ENCODE measurements at regions not wholly inside any gene's neighbourhood (a gene's known extent, or its start where the extent isn't known, plus 50 kb on each side); places are given as distances from the start of the nearest gene placed in this dataset.

DNA sequence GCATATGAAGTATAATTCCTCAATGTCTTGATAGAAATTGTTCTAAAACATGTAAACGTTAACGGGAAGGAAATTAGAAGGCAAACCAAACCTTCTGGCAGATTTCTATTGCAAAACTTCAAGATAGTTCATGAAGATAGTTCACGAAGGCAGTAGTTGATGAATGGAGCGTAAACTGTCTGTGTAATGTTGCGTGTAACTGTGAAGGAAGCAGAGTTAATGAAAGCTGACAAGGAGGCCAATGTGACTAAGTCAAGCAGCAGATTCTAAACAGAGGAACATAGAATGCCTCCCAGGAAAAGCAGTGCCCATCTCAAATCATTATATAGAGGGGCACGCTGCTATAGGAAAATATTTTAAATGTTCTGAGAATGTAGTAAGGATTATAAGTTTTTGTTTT, 659.7 kb upstream of the IGFBP3 start:
- H3K4me3 ChIP-seq (ENCODE audit: low read length) = no peak overlapping the region
- TF ChIP-seq, protein P1, sequence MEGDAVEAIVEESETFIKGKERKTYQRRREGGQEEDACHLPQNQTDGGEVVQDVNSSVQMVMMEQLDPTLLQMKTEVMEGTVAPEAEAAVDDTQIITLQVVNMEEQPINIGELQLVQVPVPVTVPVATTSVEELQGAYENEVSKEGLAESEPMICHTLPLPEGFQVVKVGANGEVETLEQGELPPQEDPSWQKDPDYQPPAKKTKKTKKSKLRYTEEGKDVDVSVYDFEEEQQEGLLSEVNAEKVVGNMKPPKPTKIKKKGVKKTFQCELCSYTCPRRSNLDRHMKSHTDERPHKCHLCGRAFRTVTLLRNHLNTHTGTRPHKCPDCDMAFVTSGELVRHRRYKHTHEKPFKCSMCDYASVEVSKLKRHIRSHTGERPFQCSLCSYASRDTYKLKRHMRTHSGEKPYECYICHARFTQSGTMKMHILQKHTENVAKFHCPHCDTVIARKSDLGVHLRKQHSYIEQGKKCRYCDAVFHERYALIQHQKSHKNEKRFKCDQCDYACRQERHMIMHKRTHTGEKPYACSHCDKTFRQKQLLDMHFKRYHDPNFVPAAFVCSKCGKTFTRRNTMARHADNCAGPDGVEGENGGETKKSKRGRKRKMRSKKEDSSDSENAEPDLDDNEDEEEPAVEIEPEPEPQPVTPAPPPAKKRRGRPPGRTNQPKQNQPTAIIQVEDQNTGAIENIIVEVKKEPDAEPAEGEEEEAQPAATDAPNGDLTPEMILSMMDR (conservative IDR thresholded peaks at IDR 0.05; ENCODE audit: low read depth, low read length) = no peak
- no peak for DNase-seq (ENCODE audit: low read depth)

DNA sequence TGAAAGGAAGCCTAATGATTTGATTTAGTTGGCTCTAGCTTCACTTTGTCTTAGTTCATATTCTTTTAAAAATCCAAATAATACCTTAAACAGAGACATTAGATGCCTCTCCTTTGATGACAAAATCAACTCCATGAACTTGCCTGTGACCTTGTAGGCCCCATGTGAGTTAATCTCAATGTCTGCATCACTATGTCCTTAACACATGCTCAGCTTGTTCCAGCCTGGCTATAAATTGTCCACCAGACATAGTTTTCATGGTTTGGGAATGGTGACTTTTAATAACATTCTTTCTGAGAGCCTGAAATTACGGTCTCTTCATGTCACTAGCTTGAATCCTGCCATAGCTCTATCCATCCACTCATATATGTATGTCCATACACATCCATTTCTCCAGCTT, 656.3 kb upstream of the IGFBP3 start:
- TF ChIP-seq, protein P1 (conservative IDR thresholded peaks at IDR 0.05; ENCODE audit: low read depth, low read length) = no peak
- no peak overlapping the region for H3K4me3 ChIP-seq (ENCODE audit: low read length)
- DNase-seq (ENCODE audit: low read depth) = no peak

DNA sequence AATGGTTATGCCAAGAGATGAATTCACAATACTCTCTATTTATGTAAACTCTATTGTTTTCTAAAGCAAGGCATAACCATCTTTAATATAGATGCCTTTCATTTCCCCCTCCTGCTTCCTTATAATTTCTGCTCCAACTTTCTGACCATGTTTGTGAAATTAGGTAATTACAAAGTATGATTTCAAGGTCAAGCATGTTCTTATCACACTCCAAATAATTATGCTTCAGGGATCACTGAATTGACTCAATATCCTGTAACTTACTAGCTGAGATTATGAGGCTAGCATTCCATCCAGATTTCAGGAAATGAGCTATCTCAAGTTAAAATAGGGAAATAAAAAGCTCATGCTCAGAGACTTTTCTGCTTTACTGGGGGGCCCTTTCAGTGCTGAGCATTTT, 655.9 kb upstream of the IGFBP3 start:
- TF ChIP-seq, protein P1 (conservative IDR thresholded peaks at IDR 0.05; ENCODE audit: low read depth, low read length) = no peak
- no peak for DNase-seq (ENCODE audit: low read depth)
- no peak overlapping the region for H3K4me3 ChIP-seq (ENCODE audit: low read length)

DNA sequence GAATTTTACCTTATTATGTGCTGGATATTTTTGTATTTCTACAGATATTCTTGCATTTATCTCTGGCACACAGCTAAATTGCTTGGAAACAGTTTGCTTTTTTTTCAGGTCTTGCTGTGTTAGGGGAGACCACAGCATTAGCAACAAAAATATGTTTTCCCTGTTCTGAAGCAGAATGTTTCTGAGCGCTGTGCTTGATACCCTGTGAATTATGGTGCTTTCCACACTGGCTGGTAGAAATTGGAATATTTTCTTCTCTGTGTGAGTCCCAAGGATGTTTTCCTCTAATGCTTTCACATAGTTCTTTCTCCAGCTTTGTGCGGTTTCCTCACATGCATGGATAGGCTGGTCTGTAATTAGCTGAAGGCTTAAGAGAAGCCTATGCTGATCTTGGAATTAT, 651.6 kb upstream of the IGFBP3 start:
- DNase-seq (ENCODE audit: low read depth) = no peak
- H3K4me3 ChIP-seq (ENCODE audit: low read length) = no peak overlapping the region
- TF ChIP-seq, protein P1 (conservative IDR thresholded peaks at IDR 0.05; ENCODE audit: low read depth, low read length) = no peak

DNA sequence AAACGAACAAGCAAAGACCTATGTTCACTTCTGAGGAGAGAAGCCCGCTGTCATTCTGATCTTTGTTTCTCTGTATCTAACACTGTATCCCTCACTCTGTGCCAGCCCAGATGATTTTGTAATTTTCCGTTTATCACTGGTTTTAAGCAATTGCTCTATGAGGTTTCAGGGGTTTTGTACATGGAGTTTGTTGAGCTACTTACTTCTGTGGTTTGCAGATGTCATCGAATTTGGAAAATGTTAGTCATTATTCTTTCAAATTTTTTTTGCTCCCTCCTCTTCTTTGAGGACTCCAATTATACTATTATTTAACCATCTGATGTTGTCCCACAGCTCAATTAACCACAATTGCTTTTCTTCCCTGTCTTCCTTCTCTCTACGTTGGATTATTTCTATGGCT, 650.9 kb upstream of the IGFBP3 start:
- no peak for DNase-seq (ENCODE audit: low read depth)
- TF ChIP-seq, protein P1 (conservative IDR thresholded peaks at IDR 0.05; ENCODE audit: low read depth, low read length) = no peak
- no peak overlapping the region for H3K4me3 ChIP-seq (ENCODE audit: low read length)

DNA sequence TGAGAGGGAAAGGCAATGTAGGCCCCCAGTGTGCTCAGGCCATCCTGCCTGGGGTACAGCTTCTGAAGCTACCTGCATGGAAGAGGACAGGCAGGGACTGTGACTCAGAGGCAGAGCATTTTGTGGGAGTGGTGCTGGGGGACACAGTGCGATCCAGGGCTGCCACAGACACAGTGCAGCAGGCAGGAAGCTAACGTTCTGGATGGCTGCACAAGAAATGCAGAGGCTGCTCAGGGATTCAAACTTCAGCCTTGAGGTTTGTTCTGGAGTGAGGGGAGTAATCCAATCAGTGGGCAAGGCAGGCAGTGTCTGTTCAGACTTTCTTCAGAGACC, 648.0 kb upstream of the IGFBP3 start:
- no peak overlapping the region for H3K4me3 ChIP-seq (ENCODE audit: low read length)
- TF ChIP-seq, protein P1 (conservative IDR thresholded peaks at IDR 0.05; ENCODE audit: low read depth, low read length) = no peak
- DNase-seq (ENCODE audit: low read depth) = no peak

DNA sequence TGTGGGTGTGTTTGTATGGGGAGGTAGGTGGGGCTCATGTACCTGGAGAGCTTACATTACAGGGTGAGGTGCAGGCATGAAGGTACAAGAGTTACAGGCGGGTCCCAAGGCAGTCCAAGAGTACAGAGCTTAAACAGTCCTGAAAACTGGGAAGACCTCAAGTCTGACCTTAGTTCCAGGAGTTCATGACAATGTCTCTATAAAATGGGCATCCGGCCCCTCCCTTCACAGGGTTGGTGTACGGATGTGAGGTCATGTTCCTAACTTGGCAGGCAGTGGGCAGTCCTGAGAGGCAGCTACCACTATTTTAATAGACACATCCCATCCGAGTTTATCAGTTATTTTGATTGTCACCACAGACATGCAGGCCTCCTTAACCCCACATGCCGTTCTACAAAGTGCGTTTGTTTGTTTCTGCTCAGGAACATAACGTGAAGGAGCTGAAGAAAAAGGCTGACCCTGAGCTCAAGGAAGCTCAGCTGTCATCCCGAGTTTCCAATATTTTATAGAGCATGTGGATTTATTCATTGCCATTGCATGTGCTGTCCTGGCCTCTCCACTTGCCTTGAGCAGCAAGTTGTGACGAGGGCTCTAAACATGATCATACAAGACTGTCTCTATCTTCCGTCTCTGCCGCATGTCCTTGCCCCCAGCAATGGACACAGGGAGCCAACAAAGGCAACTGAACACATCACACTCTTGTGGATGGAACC, 647.5 kb upstream of the IGFBP3 start:
- DNase-seq (ENCODE audit: low read depth) = no peak
- H3K4me3 ChIP-seq (ENCODE audit: low read length) = no peak overlapping the region
- TF ChIP-seq, protein P1 (conservative IDR thresholded peaks at IDR 0.05; ENCODE audit: low read depth, low read length) = no peak

Data from retinal pigment epithelial cell (primary cell).